H9 (cell line): ENCODE measurements at regions not wholly inside any gene's neighbourhood (a gene's known extent, or its start where the extent isn't known, plus 50 kb on each side); places are given as distances from the start of the nearest gene placed in this dataset.

Experiments
- DNase-seq: peaks from one replicate; pipeline ENCODE4 v3.0.0-alpha.2; 2017
- H2AFZ ChIP-seq: one replicate; pipeline ENCODE4 v1.6.1; 2013; ENCODE audit warnings: mild to moderate bottlenecking, low read length, control low read depth, moderate library complexity
- H2AK5ac ChIP-seq: 2 replicates; pipeline ENCODE4 v1.6.1; 2013; ENCODE audit warnings: low read length, control low read depth, mixed read lengths; ENCODE audit not compliant: insufficient read length
- H2BK120ac ChIP-seq: one replicate; pipeline ENCODE4 v1.6.1; 2013; ENCODE audit warnings: low read depth, mild to moderate bottlenecking, low read length, control low read depth, inconsistent platforms; ENCODE audit not compliant: poor library complexity, severe bottlenecking
- H2BK12ac ChIP-seq: 2 replicates; pipeline ENCODE4 v1.6.1; 2013; ENCODE audit warnings: low read length, control low read depth, mixed read lengths, low read depth; ENCODE audit not compliant: insufficient read length
- H2BK15ac ChIP-seq: 2 replicates; pipeline ENCODE4 v1.6.1; 2013; ENCODE audit warnings: low read depth, low read length, control low read depth
- H2BK20ac ChIP-seq: one replicate; pipeline ENCODE4 v1.6.1; 2013; ENCODE audit warnings: low read depth, mild to moderate bottlenecking, low read length, control low read depth, inconsistent platforms; ENCODE audit not compliant: poor library complexity, severe bottlenecking
- H2BK5ac ChIP-seq: 2 replicates; pipeline ENCODE4 v1.6.1; 2013; ENCODE audit warnings: low read length, control low read depth, mixed read lengths; ENCODE audit not compliant: insufficient read length
- H3K14ac ChIP-seq: 2 replicates; pipeline ENCODE4 v1.6.1; 2013; ENCODE audit warnings: low read length, control low read depth; ENCODE audit not compliant: insufficient read depth
- H3K18ac ChIP-seq: 2 replicates; pipeline ENCODE4 v1.6.1; 2013; ENCODE audit warnings: low read depth, mild to moderate bottlenecking, mixed read lengths, low read length, control low read depth; ENCODE audit not compliant: insufficient read length
- H3K23ac ChIP-seq: 2 replicates; pipeline ENCODE4 v1.6.1; 2013; ENCODE audit warnings: low read length, control low read depth, mixed read lengths, low read depth; ENCODE audit not compliant: insufficient read length
- H3K23me2 ChIP-seq: 2 replicates; pipeline ENCODE4 v1.6.1; 2013; ENCODE audit warnings: low read depth, mild to moderate bottlenecking, mixed read lengths, low read length, control low read depth; ENCODE audit not compliant: insufficient read length, poor library complexity, severe bottlenecking
- H3K27ac ChIP-seq: 2 replicates; pipeline ENCODE4 v1.5.1; 2013; ENCODE audit warnings: low read length, control low read depth, mixed read lengths, low read depth; ENCODE audit not compliant: insufficient read length
- H3K27me3 ChIP-seq: 2 replicates; pipeline ENCODE4 v1.6.1; 2013; ENCODE audit warnings: low read length, control low read depth, inconsistent platforms; ENCODE audit not compliant: insufficient read depth
- H3K4ac ChIP-seq: 2 replicates; pipeline ENCODE4 v1.6.1; 2013; ENCODE audit warnings: low read depth, mild to moderate bottlenecking, control low read depth, inconsistent platforms, low read length, moderate library complexity
- H3K4me1 ChIP-seq: 2 replicates; pipeline ENCODE4 v1.6.1; 2013; ENCODE audit warnings: low read length, control low read depth, inconsistent platforms; ENCODE audit not compliant: insufficient read depth
- H3K4me2 ChIP-seq: 2 replicates; pipeline ENCODE4 v1.6.1; 2013; ENCODE audit warnings: low read length, control low read depth, mixed read lengths; ENCODE audit not compliant: insufficient read length, insufficient read depth
- H3K56ac ChIP-seq: 2 replicates; pipeline ENCODE4 v1.6.1; 2013; ENCODE audit warnings: low read depth, mild to moderate bottlenecking, mixed read lengths, low read length, control low read depth; ENCODE audit not compliant: insufficient read length
- H3K79me1 ChIP-seq: 2 replicates; pipeline ENCODE4 v1.6.1; 2013; ENCODE audit warnings: low read depth, mild to moderate bottlenecking, moderate library complexity, low read length, control low read depth, inconsistent platforms; ENCODE audit not compliant: insufficient read depth, poor library complexity, severe bottlenecking
- H3K79me2 ChIP-seq: 2 replicates; pipeline ENCODE4 v1.6.1; 2013; ENCODE audit warnings: low read length, control low read depth, inconsistent platforms; ENCODE audit not compliant: insufficient read depth
- H3K9ac ChIP-seq: 2 replicates; pipeline ENCODE4 v1.6.1; 2013; ENCODE audit warnings: low read length, control low read depth, mixed read lengths; ENCODE audit not compliant: insufficient read length; ENCODE audit errors: extremely low read depth
- H3K9me3 ChIP-seq: one replicate; pipeline ENCODE4 v1.6.1; 2013; ENCODE audit warnings: low read depth, low read length, inconsistent platforms; ENCODE audit not compliant: control insufficient read depth
- H3T11ph ChIP-seq: one replicate; pipeline ENCODE4 v1.6.1; 2013; ENCODE audit warnings: mild to moderate bottlenecking, low read length, control low read depth, inconsistent platforms
- H4K20me1 ChIP-seq: one replicate; pipeline ENCODE4 v1.6.1; 2013; ENCODE audit not compliant: control insufficient read depth, insufficient read length, insufficient read depth
- H4K5ac ChIP-seq: 2 replicates; pipeline ENCODE4 v1.6.1; 2013; ENCODE audit warnings: low read depth, mild to moderate bottlenecking, mixed read lengths, low read length, control low read depth; ENCODE audit not compliant: insufficient read length
- H4K8ac ChIP-seq: replicated peaks from 2 replicates; pipeline ENCODE4 v1.6.1; 2013; ENCODE audit warnings: low read length, control low read depth, mixed read lengths, low read depth; ENCODE audit not compliant: insufficient read length
- H4K91ac ChIP-seq: 2 replicates; pipeline ENCODE4 v1.6.1; 2013; ENCODE audit warnings: low read depth, mild to moderate bottlenecking, moderate library complexity, mixed read lengths, low read length, control low read depth; ENCODE audit not compliant: insufficient read length
- H3K27ac Mint-ChIP-seq, 3 experiments: 2 replicates in 2 of 3; 3 replicates in 1 of 3; pipeline ENCODE4 v1.8.0; 2020 to 2021; ENCODE audit warnings: mixed read lengths in 3 of 3, mild to moderate bottlenecking in 1 of 3, moderate library complexity in 1 of 3
- H3K27me3 Mint-ChIP-seq: 2 replicates; pipeline ENCODE4 v1.8.0; 2021; ENCODE audit warnings: low read depth, mild to moderate bottlenecking, moderate library complexity, mixed read lengths
- H3K36me3 Mint-ChIP-seq, 3 experiments: 2 replicates in 2 of 3; 3 replicates in 1 of 3; pipeline ENCODE4 v1.8.0; 2020 to 2021; ENCODE audit warnings: low read depth in 3 of 3, mixed read lengths in 3 of 3; ENCODE audit not compliant: insufficient read depth in 1 of 3
- H3K4me1 Mint-ChIP-seq, 2 experiments: 2 replicates each; pipeline ENCODE4 v1.8.0; 2020; ENCODE audit warnings: mixed read lengths in 2 of 2
- H3K4me3 Mint-ChIP-seq, 2 experiments: 2 replicates in 1 of 2; 3 replicates in 1 of 2; pipeline ENCODE4 v1.8.0; 2020 to 2021; ENCODE audit warnings: mild to moderate bottlenecking in 2 of 2, mixed read lengths in 2 of 2, moderate library complexity in 1 of 2
- H3K9me3 Mint-ChIP-seq, 2 experiments: 2 replicates in 1 of 2; 3 replicates in 1 of 2; pipeline ENCODE4 v1.8.0; 2020; ENCODE audit warnings: mild to moderate bottlenecking in 2 of 2, mixed read lengths in 2 of 2, moderate library complexity in 1 of 2
- CTCF ChIP-seq: fragments of 200-600 bp; sonication (generic); conservative IDR thresholded peaks from 3 replicates; pipeline ENCODE4 v1.8.0; 2021; ENCODE audit warnings: antibody characterized with exemption, mild to moderate bottlenecking
- WGBS: extraction: QIAGEN DNeasy Blood & Tissue Kit; methylation state at CpG from one replicate; pipeline ENCODE4 v1.1.7; 2013; ENCODE audit warnings: missing lambda C conversion rate, low lambda C conversion rate, mixed read lengths; ENCODE audit not compliant: insufficient read length; ENCODE audit errors: extremely low coverage; 5-methylcytosine and 5-hydroxymethylcytosine counted together

GRCh38 chr5:1668141-1668721 lies 131.4 kb downstream of the MRPL36 start:
- H3K56ac ChIP-seq: no peak overlapping the region
- no peak overlapping the region for H2BK20ac ChIP-seq
- no peak overlapping the region for H4K8ac ChIP-seq
- no peaks in the 10 kb centered on the region for H3K23me2 ChIP-seq
- H3K27ac ChIP-seq: no peak overlapping the region
- no peaks in the 10 kb centered on the region for H4K20me1 ChIP-seq
- H3K14ac ChIP-seq: no peak overlapping the region
- no peak overlapping the region for H3K23ac ChIP-seq
- no peaks in the 10 kb centered on the region for H3K79me2 ChIP-seq
- no peak overlapping the region for H2BK15ac ChIP-seq
- no peaks in the 10 kb centered on the region; a peak in 3 of 7 replicates for H3K36me3 Mint-ChIP-seq
- no peak overlapping the region for H3K4ac ChIP-seq
- H3K4me1 Mint-ChIP-seq: peaks cover 18 to 26% of the 10 kb centered on the region in 2 experiments
- H2AK5ac ChIP-seq: no peak overlapping the region
- H2BK120ac ChIP-seq: no peak overlapping the region
- H3K9me3 Mint-ChIP-seq: peaks cover 0 to 7% of the 10 kb centered on the region in 2 experiments; a peak in 3 of 5 replicates
- H3K4me3 Mint-ChIP-seq: peak overlapping the region; percentile 59 to 77
- no peak overlapping the region for H4K91ac ChIP-seq
- no peaks in the 10 kb centered on the region for H3K79me1 ChIP-seq
- H3K9ac ChIP-seq: no peak overlapping the region
- H3K27me3 Mint-ChIP-seq: peaks cover 60% of the 10 kb centered on the region
- H3K9me3 ChIP-seq: no peaks in the 10 kb centered on the region
- H4K5ac ChIP-seq: no peak overlapping the region
- H3K4me2 ChIP-seq: peak overlapping the region; percentile 70
- H2AFZ ChIP-seq: no peak overlapping the region
- peaks cover 3% of the 10 kb centered on the region; the same call in 1 of the 2 replicates for H3K27me3 ChIP-seq
- no peaks in the 10 kb centered on the region for H3K4me1 ChIP-seq
- H3K18ac ChIP-seq: no peak overlapping the region
- DNase-seq: peak; percentile 52
- TF ChIP-seq CTCF: peak; percentile 27; the same call in 1 of the 3 replicates
- H3T11ph ChIP-seq: no peak overlapping the region
- no peak overlapping the region for H3K27ac Mint-ChIP-seq
- no peak overlapping the region for H2BK5ac ChIP-seq
- no CpG with 5 or more reads among the region's 23 CpGs for WGBS
- no peak overlapping the region for H2BK12ac ChIP-seq
